ENCODE measurements at regions not wholly inside any gene's neighbourhood (a gene's known extent, or its start where the extent isn't known, plus 50 kb on each side); places are given as distances from the start of the nearest gene placed in this dataset.

DNA sequence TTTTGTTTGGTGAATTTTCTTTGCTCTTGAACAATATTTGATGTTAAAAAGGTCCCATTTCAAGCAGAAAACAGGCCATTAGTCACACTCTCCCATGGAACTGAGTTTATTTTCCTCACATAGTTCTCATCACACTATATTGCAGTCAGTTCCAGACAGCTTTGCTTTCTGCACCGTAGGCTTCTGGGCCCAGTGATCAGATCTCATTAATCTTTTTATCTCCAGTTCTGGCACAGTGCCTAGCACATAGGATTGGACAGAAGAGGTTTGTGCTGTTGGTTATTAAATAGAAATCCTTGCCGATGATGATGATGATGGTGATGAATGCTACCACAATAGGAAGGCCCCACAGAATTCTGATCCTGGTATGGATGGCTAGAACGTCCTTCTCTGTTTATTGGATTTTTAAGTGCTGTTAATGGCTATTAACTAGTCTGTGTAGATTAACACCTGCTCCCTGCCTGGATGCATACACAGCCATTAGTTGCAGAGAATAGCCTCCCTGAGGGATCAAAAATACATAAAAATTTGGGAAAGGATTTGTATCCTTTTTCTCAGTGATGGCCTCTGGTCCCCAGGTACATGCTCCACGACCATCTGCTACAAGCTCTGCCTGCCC lies 52.0 kb upstream of the NTRK2 start:
- H3K9me3 ChIP-seq (ENCODE audit: low read length), result no peaks in the 10 kb centered on the region
- H2AFZ ChIP-seq (ENCODE audit: low read length), result no peak overlapping the region
- TF ChIP-seq, protein P1, sequence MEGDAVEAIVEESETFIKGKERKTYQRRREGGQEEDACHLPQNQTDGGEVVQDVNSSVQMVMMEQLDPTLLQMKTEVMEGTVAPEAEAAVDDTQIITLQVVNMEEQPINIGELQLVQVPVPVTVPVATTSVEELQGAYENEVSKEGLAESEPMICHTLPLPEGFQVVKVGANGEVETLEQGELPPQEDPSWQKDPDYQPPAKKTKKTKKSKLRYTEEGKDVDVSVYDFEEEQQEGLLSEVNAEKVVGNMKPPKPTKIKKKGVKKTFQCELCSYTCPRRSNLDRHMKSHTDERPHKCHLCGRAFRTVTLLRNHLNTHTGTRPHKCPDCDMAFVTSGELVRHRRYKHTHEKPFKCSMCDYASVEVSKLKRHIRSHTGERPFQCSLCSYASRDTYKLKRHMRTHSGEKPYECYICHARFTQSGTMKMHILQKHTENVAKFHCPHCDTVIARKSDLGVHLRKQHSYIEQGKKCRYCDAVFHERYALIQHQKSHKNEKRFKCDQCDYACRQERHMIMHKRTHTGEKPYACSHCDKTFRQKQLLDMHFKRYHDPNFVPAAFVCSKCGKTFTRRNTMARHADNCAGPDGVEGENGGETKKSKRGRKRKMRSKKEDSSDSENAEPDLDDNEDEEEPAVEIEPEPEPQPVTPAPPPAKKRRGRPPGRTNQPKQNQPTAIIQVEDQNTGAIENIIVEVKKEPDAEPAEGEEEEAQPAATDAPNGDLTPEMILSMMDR (IDR thresholded peaks at IDR 0.05; ENCODE audit: low read length), result no peak
- no peak for TF ChIP-seq EZH2 (IDR thresholded peaks at IDR 0.05; ENCODE audit: borderline replicate concordance, low read length)
- H3K27ac ChIP-seq (ENCODE audit: low read depth, low read length, poor library complexity, severe bottlenecking), result no peak overlapping the region
- H3K4me2 ChIP-seq (ENCODE audit: low read length), result no peak overlapping the region
- no peaks in the 10 kb centered on the region for H3K27me3 ChIP-seq (ENCODE audit: insufficient read depth, low read length)
- no peak overlapping the region for H3K9ac ChIP-seq (ENCODE audit: low read length)
- no peaks in the 10 kb centered on the region for H3K36me3 ChIP-seq (ENCODE audit: insufficient read depth, low read length)
- H4K20me1 ChIP-seq (ENCODE audit: insufficient read depth, low read length), result no peaks in the 10 kb centered on the region
- H3K9me2 ChIP-seq (ENCODE audit: low read depth, low read length), result no peaks in the 10 kb centered on the region
- H3K4me3 ChIP-seq (ENCODE audit: low read depth, low read length, poor library complexity, severe bottlenecking), result no peak overlapping the region
- no peaks in the 10 kb centered on the region for H3F3A ChIP-seq (ENCODE audit: insufficient read depth, low read length)
- H3K79me2 ChIP-seq (ENCODE audit: insufficient read depth, low read length), result no peaks in the 10 kb centered on the region
- no peaks in the 10 kb centered on the region for H3K4me1 ChIP-seq (ENCODE audit: insufficient read depth, low read length, severe bottlenecking)

Measured in OCI-LY1 (cell line).